ENCODE measurements at regions not wholly inside any gene's neighbourhood (a gene's known extent, or its start where the extent isn't known, plus 50 kb on each side); places are given as distances from the start of the nearest gene placed in this dataset.
"Not testable (repeated sequence)": the region's sequence is repeated elsewhere in the genome, so short reads cannot be mapped to it uniquely, and the experiment has no call there.

DNA sequence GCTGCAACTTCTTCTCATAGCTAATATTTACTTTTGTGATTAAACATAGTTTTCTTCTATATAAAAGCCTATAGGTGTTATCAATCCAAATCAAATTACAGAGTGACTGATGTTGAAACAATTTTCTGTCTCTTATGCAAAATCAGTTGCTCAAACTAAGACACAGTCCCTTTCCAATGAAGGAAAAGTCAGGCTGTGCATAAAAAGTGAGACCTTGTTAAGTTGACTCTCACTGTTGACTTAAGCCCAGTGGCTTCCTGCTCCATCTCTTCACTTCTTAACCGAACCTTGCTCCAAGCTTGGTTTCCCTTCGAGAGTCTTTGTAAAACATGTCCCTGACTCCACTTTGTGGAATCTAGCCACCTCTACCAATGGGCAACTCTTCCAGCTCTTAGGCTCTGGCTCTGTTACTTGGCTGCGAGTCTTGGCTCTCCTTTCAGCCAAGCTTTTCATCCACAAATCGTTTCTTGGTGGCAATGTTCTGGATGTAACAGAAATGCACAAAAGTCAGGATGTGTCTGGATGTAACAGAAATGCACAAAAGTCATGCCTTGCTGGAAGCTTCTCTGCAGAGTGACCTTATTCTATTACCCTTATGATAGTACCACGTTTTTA is 118.9 kb downstream of the LIG4 start:
- no peaks in the 10 kb centered on the region for H3K27me3 Mint-ChIP-seq
- H3K4me1 Mint-ChIP-seq (ENCODE audit: low read depth) = no peaks in the 10 kb centered on the region
- H3K36me3 Mint-ChIP-seq (ENCODE audit: low read depth) = no peaks in the 10 kb centered on the region
- no peak overlapping the region for H3K4me3 Mint-ChIP-seq
- H3K9me3 Mint-ChIP-seq = no peaks in the 10 kb centered on the region
- no peak overlapping the region for H3K27ac Mint-ChIP-seq

DNA sequence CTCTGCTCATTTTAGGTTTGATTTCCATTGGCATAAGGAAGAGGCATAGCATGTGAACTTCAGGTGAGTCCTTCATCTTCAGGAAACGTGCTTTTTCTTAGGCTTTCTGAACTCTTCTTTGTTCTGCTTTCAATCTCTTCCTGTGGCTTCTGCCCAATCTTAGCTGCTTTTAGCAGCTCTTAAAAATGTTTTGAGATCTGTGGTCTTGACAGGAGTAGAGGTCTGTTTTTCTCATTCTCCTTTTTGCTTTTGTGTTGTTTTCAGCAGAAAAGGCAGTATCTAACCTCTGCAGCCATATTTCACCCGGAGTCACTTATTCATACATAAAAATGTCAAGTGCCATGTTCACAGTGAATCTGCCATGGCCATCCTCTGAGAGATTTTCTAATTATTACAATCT is 120.3 kb downstream of the LIG4 start:
- H3K27ac Mint-ChIP-seq = no peak overlapping the region
- H3K4me3 Mint-ChIP-seq = no peak overlapping the region

DNA sequence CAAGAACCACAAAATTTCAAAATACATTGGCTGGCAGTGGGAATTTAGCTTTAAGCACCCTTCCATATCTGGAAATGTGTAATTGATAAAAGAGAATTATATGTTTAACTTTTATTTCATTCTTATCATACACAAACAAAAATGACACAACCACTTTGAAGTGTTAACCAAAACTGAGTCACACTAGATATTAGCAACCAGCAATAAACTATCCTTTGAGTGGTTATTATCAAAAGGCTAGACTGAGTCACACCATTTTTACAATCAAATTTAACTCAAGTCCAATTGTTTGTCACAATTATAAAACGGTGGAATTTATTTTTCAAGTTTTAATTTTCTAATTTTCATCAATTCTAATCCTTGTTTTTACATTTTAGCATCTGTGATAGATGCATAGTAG is 121.7 kb downstream of the LIG4 start:
- H3K36me3 Mint-ChIP-seq (ENCODE audit: low read depth) = no peaks in the 10 kb centered on the region
- H3K27me3 Mint-ChIP-seq = no peaks in the 10 kb centered on the region
- H3K9me3 Mint-ChIP-seq = no peaks in the 10 kb centered on the region
- no peaks in the 10 kb centered on the region for H3K4me1 Mint-ChIP-seq (ENCODE audit: low read depth)
- no peak overlapping the region for H3K4me3 Mint-ChIP-seq
- no peak overlapping the region for H3K27ac Mint-ChIP-seq

More for the DNA sequence above, 120.3 kb downstream of the LIG4 start:
- no peaks in the 10 kb centered on the region for H3K27me3 Mint-ChIP-seq
- no peaks in the 10 kb centered on the region for H3K4me1 Mint-ChIP-seq (ENCODE audit: low read depth)
- no peaks in the 10 kb centered on the region for H3K9me3 Mint-ChIP-seq
- H3K36me3 Mint-ChIP-seq (ENCODE audit: low read depth) = no peaks in the 10 kb centered on the region

DNA sequence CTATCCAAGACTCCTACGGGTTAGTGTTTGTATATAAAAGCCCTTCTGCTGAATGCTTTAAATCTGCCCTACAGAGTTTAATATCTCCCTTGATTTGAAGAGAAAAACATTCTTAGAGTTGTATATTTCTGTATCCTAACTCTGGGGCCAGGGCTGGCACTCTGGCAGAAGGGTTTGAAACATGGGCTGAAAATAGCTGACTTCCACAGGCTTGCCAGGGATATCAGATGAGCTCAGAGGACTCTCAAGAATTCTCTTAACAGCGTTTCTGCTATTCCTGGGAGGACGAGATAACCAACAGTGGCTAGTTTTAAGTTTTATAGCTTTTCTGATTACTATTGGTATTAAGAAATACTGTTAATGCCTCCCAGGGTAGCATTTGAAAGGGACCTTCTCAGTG is 127.5 kb downstream of the LIG4 start:
- Mint-ChIP-seq H3K4me1 (ENCODE audit: low read depth) (no peaks in the 10 kb centered on the region), H3K36me3 (ENCODE audit: low read depth) (no peaks in the 10 kb centered on the region), H3K9me3 (no peaks in the 10 kb centered on the region), H3K4me3 (no peak overlapping the region), H3K27ac (no peak overlapping the region), H3K27me3 (no peaks in the 10 kb centered on the region)

DNA sequence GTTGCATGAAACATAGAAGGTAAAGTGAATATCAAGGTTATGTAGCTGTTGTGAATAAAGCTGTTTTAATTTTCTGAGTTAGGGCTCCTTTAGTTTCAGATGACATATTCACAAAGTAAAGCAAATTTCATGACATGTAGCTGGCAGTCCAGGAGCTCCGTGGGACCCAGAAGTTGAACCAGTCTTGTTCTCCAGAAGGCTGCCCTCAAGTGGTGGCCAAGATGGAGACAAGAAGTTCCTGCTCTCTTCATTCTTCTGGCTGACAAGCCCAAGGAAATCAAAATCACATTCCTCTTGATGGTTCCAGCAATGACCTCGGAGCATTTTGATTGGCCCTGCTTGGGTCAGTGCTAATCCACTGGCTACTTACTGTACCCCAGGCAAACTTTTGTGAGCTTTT is 128.7 kb downstream of the LIG4 start:
- Mint-ChIP-seq H3K27ac (no peak overlapping the region), H3K9me3 (no peaks in the 10 kb centered on the region), H3K27me3 (no peaks in the 10 kb centered on the region), H3K4me3 (no peak overlapping the region), H3K36me3 (ENCODE audit: low read depth) (no peaks in the 10 kb centered on the region), H3K4me1 (ENCODE audit: low read depth) (no peaks in the 10 kb centered on the region)

DNA sequence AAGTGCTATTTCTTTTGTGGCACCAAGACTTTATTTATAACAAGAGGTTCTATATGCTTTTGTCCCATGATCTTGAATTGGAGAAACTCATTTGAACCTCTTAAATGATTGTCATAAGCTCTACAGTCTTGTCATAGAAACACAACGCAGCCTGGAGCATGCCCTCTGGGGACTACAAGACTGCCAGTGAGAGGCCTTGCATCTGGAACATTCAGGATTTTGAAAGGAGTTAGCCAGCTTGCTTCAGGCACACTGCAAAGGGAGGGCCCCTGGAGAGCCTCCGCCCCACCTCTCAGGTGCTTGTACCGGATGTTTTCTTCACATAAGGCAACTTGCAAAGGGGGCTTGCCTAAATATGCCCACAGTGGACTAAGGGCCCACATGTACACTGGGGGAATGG is 130.5 kb downstream of the LIG4 start:
- Mint-ChIP-seq H3K27me3 (no peaks in the 10 kb centered on the region), H3K9me3 (no peaks in the 10 kb centered on the region), H3K4me1 (ENCODE audit: low read depth) (no peaks in the 10 kb centered on the region), H3K27ac (no peak overlapping the region), H3K4me3 (no peak overlapping the region), H3K36me3 (ENCODE audit: low read depth) (no peaks in the 10 kb centered on the region)

DNA sequence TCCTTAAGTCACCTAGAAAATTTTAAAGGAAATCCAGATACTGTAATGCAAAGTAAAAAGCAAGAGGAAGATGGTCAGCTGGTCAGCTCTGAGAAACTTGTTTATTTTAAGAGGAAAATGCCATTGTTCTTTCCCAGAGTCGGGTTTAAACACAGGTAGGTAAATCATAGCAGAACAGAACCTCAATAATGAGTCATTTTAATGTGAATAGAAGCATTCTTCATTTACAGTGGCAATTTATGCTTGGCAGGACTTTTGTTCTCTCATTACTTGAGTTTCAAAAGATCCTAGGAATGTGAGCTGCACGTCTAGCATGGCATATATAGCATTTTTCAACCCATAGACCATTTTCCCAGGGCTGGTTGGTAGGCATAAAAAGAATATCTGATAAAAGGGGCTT is 132.3 kb downstream of the LIG4 start:
- Mint-ChIP-seq H3K27me3 (no peaks in the 10 kb centered on the region), H3K27ac (no peak overlapping the region), H3K4me3 (no peak overlapping the region), H3K36me3 (ENCODE audit: low read depth) (no peaks in the 10 kb centered on the region), H3K9me3 (no peaks in the 10 kb centered on the region), H3K4me1 (ENCODE audit: low read depth) (no peaks in the 10 kb centered on the region)

DNA sequence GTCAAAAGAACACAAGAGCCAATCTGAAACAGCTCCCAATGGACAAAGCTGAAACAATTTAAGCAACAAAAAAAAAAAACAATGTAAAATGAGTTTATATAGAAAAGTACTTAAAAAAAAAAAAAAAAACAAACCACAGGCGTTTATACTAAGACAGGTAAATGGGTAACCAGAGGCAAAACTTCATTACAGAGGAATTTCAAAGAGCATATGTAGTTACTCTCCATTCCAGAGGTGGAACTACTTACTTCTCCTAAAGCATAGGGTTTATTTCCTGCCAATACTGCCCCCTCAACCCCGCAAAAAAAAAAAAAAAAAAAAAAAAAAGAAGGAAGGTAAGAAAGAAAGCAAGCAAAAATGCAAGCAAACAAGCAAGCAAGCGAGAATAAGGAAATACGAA is 132.9 kb downstream of the LIG4 start:
- Mint-ChIP-seq H3K9me3 (peaks cover under 1% of the 10 kb centered on the region), H3K27me3 (no peaks in the 10 kb centered on the region), H3K4me3 (no peak overlapping the region), H3K36me3 (ENCODE audit: low read depth) (no peaks in the 10 kb centered on the region), H3K27ac (no peak overlapping the region), H3K4me1 (ENCODE audit: low read depth) (no peaks in the 10 kb centered on the region)

DNA sequence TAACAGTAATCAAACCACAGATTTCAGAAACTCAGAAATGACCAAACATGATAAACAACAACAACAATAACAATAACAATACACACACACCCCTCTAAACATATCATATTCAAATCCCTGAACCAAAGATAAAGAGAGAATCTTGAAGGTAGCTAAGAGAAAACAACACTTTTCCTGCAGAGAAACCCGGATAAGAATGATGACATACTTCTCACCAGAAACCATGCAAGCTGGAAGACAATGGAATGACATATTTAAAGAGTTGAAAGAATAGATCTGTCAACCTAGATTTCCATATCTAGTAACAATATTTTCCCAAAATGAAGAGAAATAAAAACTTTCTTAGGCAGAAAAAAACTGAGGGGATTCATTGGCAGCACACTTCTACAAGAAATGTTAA is 138.1 kb downstream of the LIG4 start:
- Mint-ChIP-seq H3K4me1 (ENCODE audit: low read depth) (no peaks in the 10 kb centered on the region), H3K36me3 (ENCODE audit: low read depth) (no peaks in the 10 kb centered on the region), H3K27me3 (no peaks in the 10 kb centered on the region), H3K9me3 (peaks cover 21% of the 10 kb centered on the region), H3K27ac (no peak overlapping the region), H3K4me3 (no peak overlapping the region)

DNA sequence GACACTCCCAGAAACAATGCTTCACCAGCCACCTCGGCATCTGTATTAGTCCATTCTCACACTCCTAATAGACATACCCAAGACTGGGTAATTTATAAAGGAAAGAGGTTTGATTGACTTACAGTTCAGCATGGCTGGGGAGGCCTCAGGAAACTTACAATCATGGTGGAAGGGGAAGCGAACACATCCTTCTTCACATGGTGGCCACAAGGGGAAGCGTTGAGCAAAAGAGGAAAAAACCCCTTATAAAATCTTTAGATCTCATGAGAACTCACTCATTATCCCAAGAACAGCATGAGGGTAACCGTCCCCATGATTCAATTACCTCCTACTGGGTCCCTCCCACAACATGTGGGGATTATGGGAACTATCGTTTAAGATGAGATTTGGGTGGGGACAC is 140.9 kb downstream of the LIG4 start:
- H3K27me3 Mint-ChIP-seq; H3K36me3 Mint-ChIP-seq (ENCODE audit: low read depth); H3K27ac Mint-ChIP-seq; H3K4me3 Mint-ChIP-seq: not testable (repeated sequence)
- peaks cover 12% of the 10 kb centered on the region for H3K4me1 Mint-ChIP-seq (ENCODE audit: low read depth)
- peaks cover 28% of the 10 kb centered on the region for H3K9me3 Mint-ChIP-seq

DNA sequence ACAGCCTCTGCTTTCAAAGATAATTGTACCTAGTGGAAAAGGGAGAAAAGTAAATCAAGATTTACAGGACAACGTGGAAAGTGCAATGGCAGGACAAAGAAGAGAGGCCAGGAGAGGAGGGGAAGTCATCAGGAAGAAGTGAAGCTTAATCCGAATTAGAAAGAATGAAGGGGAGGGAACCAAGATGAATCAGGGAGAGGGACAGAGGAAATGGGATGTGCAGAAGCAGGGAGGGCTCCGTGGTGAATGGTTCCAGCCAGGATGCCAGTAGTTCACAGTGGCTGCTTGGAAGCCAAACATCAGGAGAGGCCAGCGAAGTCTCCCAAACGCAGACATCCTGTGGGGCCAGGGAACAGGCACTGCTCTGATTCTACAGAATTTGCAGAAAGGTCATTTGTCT is 144.4 kb downstream of the LIG4 start:
- H3K36me3 Mint-ChIP-seq (ENCODE audit: low read depth) = no peaks in the 10 kb centered on the region
- H3K27me3 Mint-ChIP-seq = no peaks in the 10 kb centered on the region
- H3K27ac Mint-ChIP-seq = no peak overlapping the region
- peaks cover 21% of the 10 kb centered on the region for H3K9me3 Mint-ChIP-seq
- peaks cover 12% of the 10 kb centered on the region for H3K4me1 Mint-ChIP-seq (ENCODE audit: low read depth)
- no peak overlapping the region for H3K4me3 Mint-ChIP-seq

DNA sequence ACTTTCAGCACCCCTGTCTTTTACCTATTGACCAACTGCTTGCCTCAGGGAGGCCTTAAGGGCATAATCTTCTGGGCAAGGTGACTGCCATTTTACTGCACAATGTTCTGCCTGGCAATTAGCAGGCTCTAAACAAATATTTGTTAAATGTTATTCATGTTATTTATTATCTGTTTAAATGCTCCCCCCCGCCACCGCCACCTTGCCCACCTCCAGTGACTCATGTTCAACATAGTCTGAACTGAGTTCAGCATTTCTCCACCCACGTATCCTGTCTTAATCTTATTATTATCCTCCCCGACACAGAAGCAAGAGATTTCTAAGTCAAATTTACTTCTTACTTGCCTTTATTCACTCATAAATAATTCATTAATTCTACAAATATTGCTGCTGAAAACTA is 144.8 kb downstream of the LIG4 start:
- H3K27me3 Mint-ChIP-seq = no peaks in the 10 kb centered on the region
- no peaks in the 10 kb centered on the region for H3K36me3 Mint-ChIP-seq (ENCODE audit: low read depth)
- H3K4me1 Mint-ChIP-seq (ENCODE audit: low read depth) = peaks cover 12% of the 10 kb centered on the region
- H3K4me3 Mint-ChIP-seq = no peak overlapping the region
- H3K9me3 Mint-ChIP-seq = peaks cover 17% of the 10 kb centered on the region
- no peak overlapping the region for H3K27ac Mint-ChIP-seq

DNA sequence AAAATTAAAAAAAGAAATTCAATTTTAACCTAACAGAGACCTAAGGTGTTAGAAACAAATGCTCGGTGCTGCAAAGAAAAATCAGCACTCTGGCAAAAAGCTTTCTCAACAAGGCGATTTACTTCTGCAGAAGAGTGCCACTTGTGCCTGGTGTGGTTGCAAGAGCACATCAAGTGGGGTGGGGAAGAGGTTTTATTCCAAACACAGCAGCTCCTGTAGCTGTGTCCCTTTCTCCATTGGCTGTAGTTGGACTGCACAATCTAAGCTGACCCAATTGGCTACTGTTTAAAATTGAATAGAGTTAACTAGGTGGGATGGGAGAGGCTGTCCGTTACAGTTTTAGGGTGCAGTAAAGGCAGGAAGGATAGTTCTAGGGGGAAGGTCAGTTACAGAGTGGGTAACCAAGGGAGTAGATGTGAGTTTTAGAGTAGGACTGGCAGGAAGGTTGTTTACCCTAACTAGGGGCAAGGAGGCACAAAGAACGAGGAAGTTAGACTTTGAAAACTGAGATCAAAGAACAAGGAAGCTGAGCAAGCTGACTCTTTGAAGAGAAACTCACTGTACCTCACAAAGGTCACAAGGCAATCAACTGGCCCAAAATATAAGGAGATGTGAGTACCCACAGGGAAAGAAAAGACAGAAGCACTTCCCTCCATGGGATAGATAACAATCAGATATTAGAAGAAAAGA is 145.7 kb downstream of the LIG4 start:
- no peaks in the 10 kb centered on the region for H3K36me3 Mint-ChIP-seq (ENCODE audit: low read depth)
- peaks cover 16% of the 10 kb centered on the region for H3K9me3 Mint-ChIP-seq
- H3K4me1 Mint-ChIP-seq (ENCODE audit: low read depth) = peaks cover 12% of the 10 kb centered on the region
- H3K27me3 Mint-ChIP-seq = no peaks in the 10 kb centered on the region
- H3K27ac Mint-ChIP-seq = no peak overlapping the region
- H3K4me3 Mint-ChIP-seq = no peak overlapping the region

DNA sequence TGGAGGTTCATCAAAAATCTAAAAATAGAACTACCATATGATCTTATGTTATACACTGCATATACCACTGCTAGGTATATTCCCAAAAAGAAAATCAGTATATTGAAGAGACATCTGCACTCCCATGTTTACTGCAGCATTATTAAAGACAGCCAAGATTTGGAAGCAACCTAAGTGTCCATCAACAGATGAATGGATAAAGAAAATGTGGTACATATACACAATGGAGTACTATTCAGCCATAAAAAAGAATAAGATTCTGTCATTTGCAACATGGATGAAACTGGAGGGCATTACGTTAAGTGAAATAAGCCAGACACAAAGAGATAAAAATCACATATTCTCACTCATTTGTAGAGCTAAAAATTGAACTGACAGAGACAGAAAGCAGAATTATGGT is 151.0 kb downstream of the LIG4 start:
- H3K27me3 Mint-ChIP-seq; H3K27ac Mint-ChIP-seq; H3K36me3 Mint-ChIP-seq (ENCODE audit: low read depth); H3K4me3 Mint-ChIP-seq; H3K4me1 Mint-ChIP-seq (ENCODE audit: low read depth): not testable (repeated sequence)
- H3K9me3 Mint-ChIP-seq = peaks cover 11% of the 10 kb centered on the region

DNA sequence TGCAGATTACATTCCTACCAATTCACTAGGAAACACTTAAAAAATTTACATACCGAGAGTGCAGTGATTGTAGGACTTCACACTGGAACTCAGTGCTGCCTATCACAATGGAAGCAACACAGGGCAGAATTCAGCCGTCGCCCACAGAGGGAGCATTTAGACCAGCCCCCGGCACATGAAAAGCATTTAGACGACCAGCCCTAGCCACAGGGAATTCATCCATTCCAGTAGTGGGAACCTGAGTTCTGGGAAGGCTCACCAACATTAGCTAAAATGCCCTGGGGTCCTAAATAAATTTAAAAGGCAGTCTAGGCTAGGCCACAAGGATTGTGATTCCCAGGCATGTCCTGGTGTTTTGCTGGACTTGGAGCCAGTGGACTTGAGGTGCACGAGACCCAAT is 155.2 kb downstream of the LIG4 start:
- Mint-ChIP-seq H3K36me3 (ENCODE audit: low read depth) (no peaks in the 10 kb centered on the region), H3K27ac (no peak overlapping the region), H3K4me3 (no peak overlapping the region), H3K9me3 (peaks cover 11% of the 10 kb centered on the region), H3K27me3 (no peaks in the 10 kb centered on the region), H3K4me1 (ENCODE audit: low read depth) (no peaks in the 10 kb centered on the region)

DNA sequence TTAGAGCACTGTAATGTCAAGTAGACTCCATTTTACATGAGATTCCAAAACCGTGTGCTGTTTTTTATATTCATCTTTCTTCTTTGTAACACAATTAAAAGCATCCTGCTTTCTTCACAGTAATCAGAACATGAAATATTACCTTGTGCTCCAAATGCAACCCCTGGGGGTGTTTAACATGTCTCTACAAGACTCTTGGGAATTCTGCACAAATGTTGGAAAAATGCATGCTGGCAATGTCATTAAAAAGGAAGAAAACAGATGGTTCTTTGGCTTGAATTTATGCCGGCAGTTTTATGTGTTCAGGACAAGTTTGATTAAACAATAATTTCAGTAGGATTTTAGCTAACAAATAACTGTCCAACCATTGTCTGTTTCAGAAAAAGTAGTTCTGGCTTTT is 159.1 kb downstream of the LIG4 start:
- no peak overlapping the region for H3K4me3 Mint-ChIP-seq
- H3K27ac Mint-ChIP-seq = no peak overlapping the region

More for the DNA sequence above, 159.1 kb downstream of the LIG4 start:
- H3K4me1 Mint-ChIP-seq (ENCODE audit: low read depth) = no peaks in the 10 kb centered on the region
- peaks cover 8% of the 10 kb centered on the region for H3K9me3 Mint-ChIP-seq
- no peaks in the 10 kb centered on the region for H3K36me3 Mint-ChIP-seq (ENCODE audit: low read depth)
- H3K27me3 Mint-ChIP-seq = no peaks in the 10 kb centered on the region

All from stimulated activated naive CD8-positive, alpha-beta T cell treated with anti-CD3 and anti-CD28 coated beads, Interleukin-15, Interleukin-2, amounts not matched to agents 100 ng/mL and 50 ng/mL, for 24 hours (primary cell).